ENCODE measurements at regions not wholly inside any gene's neighbourhood (a gene's known extent, or its start where the extent isn't known, plus 50 kb on each side); places are given as distances from the start of the nearest gene placed in this dataset.

GRCh38 chr6:74875193-74875592 lies 330.7 kb downstream of the COL12A1 start:
- DNase-seq = no peak

- no peak for DNase-seq
Observed at GRCh38 chr6:74872754-74873476, 332.9 kb downstream of the COL12A1 start.

- DNase-seq = no peak
Observed at GRCh38 chr6:74871757-74872156, 334.1 kb downstream of the COL12A1 start.

GRCh38 chr6:74870403-74870802 lies 335.4 kb downstream of the COL12A1 start:
- DNase-seq = no peak

GRCh38 chr6:74867291-74867690 lies 338.6 kb downstream of the COL12A1 start:
- no peak for DNase-seq

- DNase-seq = no peak
Observed at GRCh38 chr6:74863968-74864367, 341.9 kb downstream of the COL12A1 start.

- DNase-seq = no peak
Observed at GRCh38 chr6:74860456-74860855, 345.4 kb downstream of the COL12A1 start.

GRCh38 chr6:74857157-74857556 lies 348.7 kb downstream of the COL12A1 start:
- DNase-seq = no peak

- DNase-seq = no peak
Observed at GRCh38 chr6:74853991-74854390, 351.9 kb downstream of the COL12A1 start.

GRCh38 chr6:74851596-74851995 lies 354.3 kb downstream of the COL12A1 start:
- no peak for DNase-seq

GRCh38 chr6:74840953-74841352 lies 364.9 kb downstream of the COL12A1 start:
- DNase-seq = no peak

GRCh38 chr6:74834967-74835366 lies 370.9 kb downstream of the COL12A1 start:
- DNase-seq = no peak

GRCh38 chr6:74826263-74826662 lies 379.6 kb downstream of the COL12A1 start:
- DNase-seq = no peak

- no peak for DNase-seq
Observed at GRCh38 chr6:74814440-74814839, 391.4 kb downstream of the COL12A1 start.

GRCh38 chr6:74807674-74808073 lies 398.2 kb downstream of the COL12A1 start:
- DNase-seq = no peak

- DNase-seq = no peak
Observed at GRCh38 chr6:74805916-74806696, 399.7 kb downstream of the COL12A1 start.

- no peak for DNase-seq
Observed at GRCh38 chr6:74798302-74798701, 407.6 kb downstream of the COL12A1 start.

- DNase-seq = no peak
Observed at GRCh38 chr6:74785236-74785635, 420.6 kb downstream of the COL12A1 start.

GRCh38 chr6:74782346-74782745 lies 423.5 kb downstream of the COL12A1 start:
- DNase-seq = no peak

GRCh38 chr6:74780831-74781230 lies 425.0 kb downstream of the COL12A1 start:
- DNase-seq = no peak

- DNase-seq = no peak
Observed at GRCh38 chr6:74768738-74769137, 437.1 kb downstream of the COL12A1 start.

GRCh38 chr6:74768120-74768519 lies 437.7 kb downstream of the COL12A1 start:
- DNase-seq = no peak

GRCh38 chr6:74765486-74765885 lies 440.4 kb downstream of the COL12A1 start:
- DNase-seq = no peak

- no peak for DNase-seq
Observed at GRCh38 chr6:74764486-74764885, 441.4 kb downstream of the COL12A1 start.

Data from T-helper 1 cell (primary cell).